ENCODE measurements at regions not wholly inside any gene's neighbourhood (a gene's known extent, or its start where the extent isn't known, plus 50 kb on each side); places are given as distances from the start of the nearest gene placed in this dataset.

GRCh38 chr4:113838460-113838859 is 76.9 kb upstream of the CAMK2D start:
- H3K27ac ChIP-seq (replicated peaks) = no peak overlapping the region
- intact Hi-C loops (cut with micrococcal nuclease) = no loop called here
- no peak overlapping the region for H3K4me3 ChIP-seq
- H3K4me1 ChIP-seq = no peaks in the 10 kb centered on the region
- no peak for DNase-seq
- no peaks in the 10 kb centered on the region for H3K36me3 ChIP-seq
- no peaks in the 10 kb centered on the region for H3K9me3 ChIP-seq (replicated peaks)
- TF ChIP-seq CTCF (IDR thresholded peaks at IDR 0.05; ENCODE audit: borderline replicate concordance) = no peak
- no peaks in the 10 kb centered on the region for H3K27me3 ChIP-seq (ENCODE audit: low read depth)

DNA sequence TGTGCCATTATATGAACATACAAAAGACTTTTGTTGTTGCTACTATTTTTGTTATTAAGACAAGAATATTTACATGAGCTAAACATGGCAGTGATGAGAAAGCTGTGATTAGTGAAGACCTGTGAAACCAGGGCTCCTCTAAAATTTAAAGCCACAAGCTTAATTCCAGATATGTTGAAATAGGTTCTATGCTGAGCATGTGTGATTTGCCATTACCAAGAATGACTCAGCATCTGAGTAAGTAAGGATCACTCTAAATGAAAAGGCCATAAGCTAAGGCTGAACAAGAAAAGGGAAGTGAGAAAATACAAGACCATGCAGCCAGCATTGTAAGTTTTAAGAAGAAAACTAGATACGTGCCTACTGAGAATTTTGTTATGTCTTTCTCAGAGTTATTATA is 75.9 kb upstream of the CAMK2D start:
- Histone ChIP-seq H3K36me3 (no peaks in the 10 kb centered on the region), H3K4me3 (no peak overlapping the region), H3K9me3 (replicated peaks) (no peaks in the 10 kb centered on the region), H3K4me1 (peaks cover 6% of the 10 kb centered on the region), H3K27me3 (ENCODE audit: low read depth) (no peaks in the 10 kb centered on the region), H3K27ac (replicated peaks) (no peak overlapping the region)
- intact Hi-C loops (cut with micrococcal nuclease) = no loop called here
- DNase-seq = no peak
- TF ChIP-seq CTCF (IDR thresholded peaks at IDR 0.05; ENCODE audit: borderline replicate concordance) = no peak

DNA sequence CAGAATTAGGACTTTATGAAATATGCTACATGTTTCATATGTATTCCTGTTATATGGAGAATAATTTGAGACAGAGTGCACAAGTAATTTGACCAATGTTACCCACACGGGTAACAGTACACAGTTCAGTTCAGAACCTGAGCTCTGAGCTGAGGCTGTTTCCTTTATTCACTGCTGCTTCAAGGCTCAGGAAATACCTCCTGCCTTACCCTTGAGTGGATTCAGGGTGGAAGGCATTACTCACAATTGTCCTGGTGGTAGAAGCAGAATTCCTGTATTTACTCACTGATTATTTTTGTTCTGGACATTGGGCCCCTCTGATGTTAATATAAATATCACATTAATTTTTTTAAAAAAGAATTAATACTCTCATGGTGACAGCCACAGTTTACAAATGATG is 73.5 kb upstream of the CAMK2D start:
- no peaks in the 10 kb centered on the region for H3K36me3 ChIP-seq
- no peak overlapping the region for H3K4me3 ChIP-seq
- DNase-seq = no peak
- no peak overlapping the region for H3K27ac ChIP-seq (replicated peaks)
- intact Hi-C loops (cut with micrococcal nuclease) = no loop called here
- H3K27me3 ChIP-seq (ENCODE audit: low read depth) = no peaks in the 10 kb centered on the region
- no peaks in the 10 kb centered on the region for H3K9me3 ChIP-seq (replicated peaks)
- TF ChIP-seq CTCF (IDR thresholded peaks at IDR 0.05; ENCODE audit: borderline replicate concordance) = no peak
- H3K4me1 ChIP-seq = peaks cover 6% of the 10 kb centered on the region

- Histone ChIP-seq H3K4me1 (peaks cover 6% of the 10 kb centered on the region), H3K4me3 (no peak overlapping the region), H3K27ac (replicated peaks) (no peak overlapping the region), H3K36me3 (no peaks in the 10 kb centered on the region), H3K27me3 (ENCODE audit: low read depth) (no peaks in the 10 kb centered on the region), H3K9me3 (replicated peaks) (no peaks in the 10 kb centered on the region)
- intact Hi-C loops (cut with micrococcal nuclease) = no loop called here
- no peak for DNase-seq
- no peak for TF ChIP-seq CTCF (IDR thresholded peaks at IDR 0.05; ENCODE audit: borderline replicate concordance)
Measured at GRCh38 chr4:113834298-113834697, 72.8 kb upstream of the CAMK2D start.

DNA sequence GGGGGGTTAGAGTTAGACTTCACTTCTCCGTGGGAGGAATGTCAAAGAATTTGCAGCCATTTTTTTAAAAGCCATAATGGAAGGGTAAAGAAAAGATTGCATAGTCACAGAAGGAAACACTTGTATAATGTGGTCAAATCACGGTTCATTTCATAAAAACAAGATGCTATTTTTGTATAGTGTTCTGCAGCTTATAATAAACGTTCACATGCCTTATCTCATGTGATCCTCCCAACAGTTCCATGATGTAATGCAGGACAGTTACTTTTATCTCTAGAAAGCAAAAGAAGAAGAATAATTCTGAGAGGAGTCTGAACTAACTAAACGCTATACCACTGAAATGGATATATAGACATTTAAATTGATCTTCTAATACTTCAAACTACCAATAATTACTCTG is 71.3 kb upstream of the CAMK2D start:
- H3K27ac ChIP-seq (replicated peaks) = no peak overlapping the region
- TF ChIP-seq CTCF (IDR thresholded peaks at IDR 0.05; ENCODE audit: borderline replicate concordance) = no peak
- no peak for DNase-seq
- no peaks in the 10 kb centered on the region for H3K27me3 ChIP-seq (ENCODE audit: low read depth)
- intact Hi-C loops (cut with micrococcal nuclease) = no loop called here
- no peaks in the 10 kb centered on the region for H3K36me3 ChIP-seq
- H3K4me1 ChIP-seq = peaks cover 6% of the 10 kb centered on the region
- H3K4me3 ChIP-seq = no peak overlapping the region
- H3K9me3 ChIP-seq (replicated peaks) = no peaks in the 10 kb centered on the region

- Histone ChIP-seq H3K9me3 (replicated peaks) (no peaks in the 10 kb centered on the region), H3K4me1 (peaks cover 13% of the 10 kb centered on the region), H3K27ac (replicated peaks) (no peak overlapping the region), H3K4me3 (no peak overlapping the region), H3K36me3 (no peaks in the 10 kb centered on the region), H3K27me3 (ENCODE audit: low read depth) (no peaks in the 10 kb centered on the region)
- no peak for TF ChIP-seq CTCF (IDR thresholded peaks at IDR 0.05; ENCODE audit: borderline replicate concordance)
- intact Hi-C loops (cut with micrococcal nuclease) = no loop called here
- DNase-seq = no peak
Measured at GRCh38 chr4:113831457-113831856, 69.9 kb upstream of the CAMK2D start.

All from left ventricle myocardium inferior (tissue), 1 donor.